HG02588 (cell line): ENCODE measurements at regions not wholly inside any gene's neighbourhood (a gene's known extent, or its start where the extent isn't known, plus 50 kb on each side); places are given as distances from the start of the nearest gene placed in this dataset.
"Not testable (repeated sequence)": the region's sequence is repeated elsewhere in the genome, so short reads cannot be mapped to it uniquely, and the experiment has no call there.

Experiments
- ATAC-seq: cut with Tn5 transposase; IDR thresholded peaks from one replicate; pipeline ENCODE4 v1.9.1; 2021; ENCODE audit warnings: mild to moderate bottlenecking, moderate library complexity; ENCODE audit not compliant: unreplicated experiment

GRCh38 chr4:181757098-181757497 lies 486.1 kb upstream of the TENM3 start:
- ATAC-seq, result no peak

- no peak for ATAC-seq
Observed at GRCh38 chr4:181757910-181758660, 485.1 kb upstream of the TENM3 start.

GRCh38 chr4:181760560-181760959 lies 482.6 kb upstream of the TENM3 start:
- ATAC-seq, result no peak

- no peak for ATAC-seq
Observed at GRCh38 chr4:181761156-181761555, 482.0 kb upstream of the TENM3 start.

GRCh38 chr4:181766061-181766548 lies 477.1 kb upstream of the TENM3 start:
- ATAC-seq, result no peak

GRCh38 chr4:181770971-181771370 lies 472.2 kb upstream of the TENM3 start:
- no peak for ATAC-seq

- ATAC-seq, result no peak
Observed at GRCh38 chr4:181775298-181775697, 467.9 kb upstream of the TENM3 start.

- ATAC-seq, result no peak
Observed at GRCh38 chr4:181776264-181777054, 466.7 kb upstream of the TENM3 start.

GRCh38 chr4:181777518-181777917 lies 465.7 kb upstream of the TENM3 start:
- ATAC-seq, result no peak

- ATAC-seq, result no peak
Observed at GRCh38 chr4:181784881-181785280, 458.3 kb upstream of the TENM3 start.

- ATAC-seq, result no peak
Observed at GRCh38 chr4:181792641-181793040, 450.6 kb upstream of the TENM3 start.

GRCh38 chr4:181793096-181793495 lies 450.1 kb upstream of the TENM3 start:
- ATAC-seq, result no peak

- no peak for ATAC-seq
Observed at GRCh38 chr4:181796502-181796901, 446.7 kb upstream of the TENM3 start.

GRCh38 chr4:181798536-181798935 lies 444.7 kb upstream of the TENM3 start:
- no peak for ATAC-seq

- no peak for ATAC-seq
Observed at GRCh38 chr4:181799561-181800069, 443.6 kb upstream of the TENM3 start.

GRCh38 chr4:181802207-181802606 lies 441.0 kb upstream of the TENM3 start:
- ATAC-seq, result no peak

GRCh38 chr4:181807771-181808170 lies 435.4 kb upstream of the TENM3 start:
- ATAC-seq, result no peak

GRCh38 chr4:181810711-181811110 lies 432.5 kb upstream of the TENM3 start:
- no peak for ATAC-seq

GRCh38 chr4:181811550-181811949 lies 431.7 kb upstream of the TENM3 start:
- ATAC-seq, result not testable (repeated sequence)

- no peak for ATAC-seq
Observed at GRCh38 chr4:181819946-181820345, 423.3 kb upstream of the TENM3 start.

GRCh38 chr4:181820553-181820952 lies 422.6 kb upstream of the TENM3 start:
- no peak for ATAC-seq
